HUDEP-2 (cell line): ENCODE measurements at regions not wholly inside any gene's neighbourhood (a gene's known extent, or its start where the extent isn't known, plus 50 kb on each side); places are given as distances from the start of the nearest gene placed in this dataset.
"Not testable (repeated sequence)": the region's sequence is repeated elsewhere in the genome, so short reads cannot be mapped to it uniquely, and the experiment has no call there.

Experiments
- DNase-seq, 76 experiments: peaks; one replicate each; lab custom pipeline; 2025; ENCODE audit not compliant: unreplicated experiment in 76 of 76; lab: John Stamatoyannopoulos, UW

- no peak for DNase-seq
Observed at GRCh38 chr6:179340-179950, 112.8 kb upstream of the DUSP22 start.

- DNase-seq: not testable (repeated sequence)
Observed at GRCh38 chr6:180091-180694, 112.1 kb upstream of the DUSP22 start.

- no peak for DNase-seq
Observed at GRCh38 chr6:181049-181654, 111.1 kb upstream of the DUSP22 start.

- DNase-seq: no peak
Observed at GRCh38 chr6:183668-184067, 108.6 kb upstream of the DUSP22 start.

GRCh38 chr6:184161-184700, 108.1 kb upstream of the DUSP22 start:
- no peak for DNase-seq

- DNase-seq: no peak
Observed at GRCh38 chr6:186340-186965, 105.8 kb upstream of the DUSP22 start.

- peak in 1 of 76 experiments; percentile 17 for DNase-seq
Observed at GRCh38 chr6:187210-187861, 105.0 kb upstream of the DUSP22 start.

GRCh38 chr6:188821-189655, 103.2 kb upstream of the DUSP22 start:
- peak in 64 of 76 experiments; percentile 19 to 87 (median 54) for DNase-seq

- DNase-seq: no peak
Observed at GRCh38 chr6:189676-190075, 102.6 kb upstream of the DUSP22 start.

- DNase-seq: no peak
Observed at GRCh38 chr6:190596-191395, 101.5 kb upstream of the DUSP22 start.

GRCh38 chr6:191487-192312, 100.6 kb upstream of the DUSP22 start:
- no peak for DNase-seq

GRCh38 chr6:192313-192664, 100.0 kb upstream of the DUSP22 start:
- DNase-seq: no peak

GRCh38 chr6:193180-193579, 99.1 kb upstream of the DUSP22 start:
- no peak for DNase-seq

- no peak for DNase-seq
Observed at GRCh38 chr6:193773-194310, 98.4 kb upstream of the DUSP22 start.

- no peak for DNase-seq
Observed at GRCh38 chr6:195861-196360, 96.4 kb upstream of the DUSP22 start.

GRCh38 chr6:196543-196942, 95.7 kb upstream of the DUSP22 start:
- DNase-seq: no peak

- DNase-seq: no peak
Observed at GRCh38 chr6:203661-204060, 88.6 kb upstream of the DUSP22 start.

GRCh38 chr6:206264-206663, 86.0 kb upstream of the DUSP22 start:
- DNase-seq: no peak
